HUES64 (cell line): ENCODE measurements at regions not wholly inside any gene's neighbourhood (a gene's known extent, or its start where the extent isn't known, plus 50 kb on each side); places are given as distances from the start of the nearest gene placed in this dataset.
"Not testable (repeated sequence)": the region's sequence is repeated elsewhere in the genome, so short reads cannot be mapped to it uniquely, and the experiment has no call there.

Source experiments
- H3K27ac ChIP-seq: 2 replicates; pipeline ENCODE4 v1.7.0; 2013; ENCODE audit warnings: low read depth, low read length, inconsistent platforms
- H3K27me3 ChIP-seq: 2 replicates; pipeline ENCODE4 v1.6.1; 2013; ENCODE audit warnings: mild to moderate bottlenecking, low read length; ENCODE audit not compliant: insufficient read depth
- H3K36me3 ChIP-seq: 2 replicates; pipeline ENCODE4 v1.6.1; 2013; ENCODE audit warnings: mild to moderate bottlenecking, low read length; ENCODE audit not compliant: insufficient read depth
- H3K4me1 ChIP-seq: 2 replicates; pipeline ENCODE4 v1.6.1; 2013; ENCODE audit warnings: mild to moderate bottlenecking, low read length, moderate library complexity; ENCODE audit not compliant: insufficient read depth
- H3K4me3 ChIP-seq: 2 replicates; pipeline ENCODE4 v1.5.1; 2013; ENCODE audit warnings: mild to moderate bottlenecking, low read length, moderate library complexity
- H3K9ac ChIP-seq: 2 replicates; pipeline ENCODE4 v1.6.1; 2013; ENCODE audit warnings: mild to moderate bottlenecking, low read depth, low read length
- H3K9me3 ChIP-seq: 2 replicates; pipeline ENCODE4 v1.6.1; 2013; ENCODE audit warnings: low read depth, low read length; ENCODE audit not compliant: insufficient read depth
- WGBS: fragments of 150-250, 120-280 bp; methylation state at CpG from one replicate; pipeline ENCODE4 v1.1.7; 2013; ENCODE audit warnings: missing lambda C conversion rate; 5-methylcytosine and 5-hydroxymethylcytosine counted together

GRCh38 chr7:93799750-93800357, 90.7 kb downstream of the TFPI2 start:
- Histone ChIP-seq H3K9ac (no peak overlapping the region), H3K9me3 (no peaks in the 10 kb centered on the region), H3K27ac (no peak overlapping the region), H3K4me3 (no peak overlapping the region), H3K36me3 (no peaks in the 10 kb centered on the region), H3K27me3 (no peaks in the 10 kb centered on the region), H3K4me1 (no peaks in the 10 kb centered on the region)
- 82% methylated on average over 5 of the region's 5 CpGs for WGBS

- not testable (repeated sequence) for H3K4me1 ChIP-seq, H3K9me3 ChIP-seq, H3K36me3 ChIP-seq, H3K4me3 ChIP-seq, H3K27ac ChIP-seq, H3K9ac ChIP-seq, H3K27me3 ChIP-seq
- WGBS = no CpG with 5 or more reads among the region's 33 CpGs
Measured at GRCh38 chr7:93793084-93793697, 97.4 kb downstream of the TFPI2 start.

GRCh38 chr7:93779115-93779514, 111.4 kb downstream of the TFPI2 start:
- WGBS = 89% methylated on average over 2 of the region's 3 CpGs
- H3K36me3 ChIP-seq = no peaks in the 10 kb centered on the region

GRCh38 chr7:93778384-93778783, 112.2 kb downstream of the TFPI2 start:
- H3K4me3 ChIP-seq = no peak overlapping the region
- no peak overlapping the region for H3K9ac ChIP-seq
- H3K27ac ChIP-seq = no peak overlapping the region
- H3K36me3 ChIP-seq = no peaks in the 10 kb centered on the region
- no peaks in the 10 kb centered on the region; the same call in 1 of the 2 replicates for H3K27me3 ChIP-seq
- H3K4me1 ChIP-seq = no peaks in the 10 kb centered on the region
- 100% methylated on average over 2 of the region's 4 CpGs for WGBS
- no peaks in the 10 kb centered on the region for H3K9me3 ChIP-seq

More at GRCh38 chr7:93779115-93779514, 111.4 kb downstream of the TFPI2 start:
- no peaks in the 10 kb centered on the region for H3K4me1 ChIP-seq
- H3K27ac ChIP-seq = no peak overlapping the region
- no peaks in the 10 kb centered on the region; the same call in 1 of the 2 replicates for H3K27me3 ChIP-seq
- no peak overlapping the region for H3K4me3 ChIP-seq
- H3K9ac ChIP-seq = no peak overlapping the region
- H3K9me3 ChIP-seq = no peaks in the 10 kb centered on the region

- H3K9me3 ChIP-seq = no peaks in the 10 kb centered on the region
- no peaks in the 10 kb centered on the region for H3K36me3 ChIP-seq
- no peak overlapping the region for H3K4me3 ChIP-seq
- H3K9ac ChIP-seq = no peak overlapping the region
- H3K27ac ChIP-seq = no peak overlapping the region
- H3K27me3 ChIP-seq = no peaks in the 10 kb centered on the region; the same call in 1 of the 2 replicates
- WGBS = 71% methylated on average over 1 of the region's 1 CpG
- no peaks in the 10 kb centered on the region for H3K4me1 ChIP-seq
Measured at GRCh38 chr7:93773446-93773845, 117.1 kb downstream of the TFPI2 start.

- H3K4me1 ChIP-seq = no peaks in the 10 kb centered on the region
- no peak overlapping the region for H3K4me3 ChIP-seq
- H3K36me3 ChIP-seq = no peaks in the 10 kb centered on the region
- H3K9ac ChIP-seq = no peak overlapping the region
- no peaks in the 10 kb centered on the region for H3K27me3 ChIP-seq
- no peaks in the 10 kb centered on the region for H3K9me3 ChIP-seq
- no peak overlapping the region for H3K27ac ChIP-seq
- 95% methylated on average over 2 of the region's 2 CpGs for WGBS
Measured at GRCh38 chr7:93765475-93765874, 125.1 kb downstream of the TFPI2 start.

GRCh38 chr7:93758631-93759030, 131.9 kb downstream of the TFPI2 start:
- Histone ChIP-seq H3K27me3 (no peaks in the 10 kb centered on the region), H3K36me3 (no peaks in the 10 kb centered on the region), H3K4me1 (peaks cover 6% of the 10 kb centered on the region; the same call in 1 of the 2 replicates), H3K9ac (no peak overlapping the region), H3K4me3 (no peak overlapping the region), H3K27ac (no peak overlapping the region), H3K9me3 (no peaks in the 10 kb centered on the region)

- Histone ChIP-seq H3K9ac (no peak overlapping the region), H3K27me3 (no peaks in the 10 kb centered on the region), H3K4me1 (peaks cover 6% of the 10 kb centered on the region; the same call in 1 of the 2 replicates), H3K9me3 (no peaks in the 10 kb centered on the region), H3K27ac (no peak overlapping the region), H3K4me3 (no peak overlapping the region), H3K36me3 (no peaks in the 10 kb centered on the region)
- 93% methylated on average over 2 of the region's 2 CpGs for WGBS
Measured at GRCh38 chr7:93757426-93757825, 133.1 kb downstream of the TFPI2 start.

GRCh38 chr7:93756890-93757289, 133.7 kb downstream of the TFPI2 start:
- no peaks in the 10 kb centered on the region for H3K27me3 ChIP-seq
- H3K4me1 ChIP-seq = peaks cover 6% of the 10 kb centered on the region; the same call in 1 of the 2 replicates
- no peaks in the 10 kb centered on the region for H3K9me3 ChIP-seq
- H3K36me3 ChIP-seq = no peaks in the 10 kb centered on the region
- no peak overlapping the region for H3K9ac ChIP-seq
- H3K4me3 ChIP-seq = no peak overlapping the region
- 95% methylated on average over 2 of the region's 2 CpGs for WGBS
- no peak overlapping the region for H3K27ac ChIP-seq

- Histone ChIP-seq H3K27me3 (no peaks in the 10 kb centered on the region), H3K9ac (no peak overlapping the region), H3K4me1 (peaks cover under 1% of the 10 kb centered on the region; the same call in 1 of the 2 replicates), H3K36me3 (no peaks in the 10 kb centered on the region), H3K4me3 (no peak overlapping the region), H3K9me3 (no peaks in the 10 kb centered on the region), H3K27ac (no peak overlapping the region)
- WGBS = 90% methylated on average over 1 of the region's 1 CpG
Measured at GRCh38 chr7:93751421-93751820, 139.1 kb downstream of the TFPI2 start.

GRCh38 chr7:93750986-93751385, 139.6 kb downstream of the TFPI2 start:
- H3K4me3 ChIP-seq = no peak overlapping the region
- no peaks in the 10 kb centered on the region for H3K9me3 ChIP-seq
- no peaks in the 10 kb centered on the region for H3K4me1 ChIP-seq
- no peak overlapping the region for H3K27ac ChIP-seq
- no peak overlapping the region for H3K9ac ChIP-seq
- H3K36me3 ChIP-seq = no peaks in the 10 kb centered on the region
- H3K27me3 ChIP-seq = no peaks in the 10 kb centered on the region
- no CpG with 5 or more reads among the region's 1 CpG for WGBS
